ENCODE measurements at regions not wholly inside any gene's neighbourhood (a gene's known extent, or its start where the extent isn't known, plus 50 kb on each side); places are given as distances from the start of the nearest gene placed in this dataset.

DNA sequence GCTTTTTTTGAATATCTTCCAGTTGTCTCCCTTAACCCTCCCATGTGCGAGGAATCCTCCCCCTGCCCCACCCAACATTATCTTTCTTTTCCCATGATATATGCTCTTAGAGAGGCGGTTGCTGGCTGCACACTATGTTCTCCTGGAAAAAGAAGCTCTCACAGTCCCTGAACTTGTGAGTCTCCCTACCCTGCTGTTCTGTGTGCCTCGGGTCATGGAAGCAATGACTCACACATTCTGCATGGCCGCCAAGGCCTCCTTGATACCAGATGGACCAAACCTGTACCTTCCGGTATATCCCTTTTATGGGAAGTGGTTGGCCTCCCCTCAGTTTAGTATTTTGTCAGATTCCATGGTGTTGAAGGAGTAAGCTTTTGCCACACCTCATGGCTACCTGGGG is 705.4 kb downstream of the SLITRK6 start:
- TF ChIP-seq CTCF (conservative IDR thresholded peaks at IDR 0.05 in 1 of 2, IDR thresholded peaks at IDR 0.05 in 1 of 2; ENCODE audit: low read depth in 1 of 2, low read length in 2 of 2) = no peak
- no peak for TF ChIP-seq EZH2 (IDR thresholded peaks at IDR 0.05; ENCODE audit: low read length, missing control alignments)
